ENCODE measurements at regions not wholly inside any gene's neighbourhood (a gene's known extent, or its start where the extent isn't known, plus 50 kb on each side); places are given as distances from the start of the nearest gene placed in this dataset.

DNA sequence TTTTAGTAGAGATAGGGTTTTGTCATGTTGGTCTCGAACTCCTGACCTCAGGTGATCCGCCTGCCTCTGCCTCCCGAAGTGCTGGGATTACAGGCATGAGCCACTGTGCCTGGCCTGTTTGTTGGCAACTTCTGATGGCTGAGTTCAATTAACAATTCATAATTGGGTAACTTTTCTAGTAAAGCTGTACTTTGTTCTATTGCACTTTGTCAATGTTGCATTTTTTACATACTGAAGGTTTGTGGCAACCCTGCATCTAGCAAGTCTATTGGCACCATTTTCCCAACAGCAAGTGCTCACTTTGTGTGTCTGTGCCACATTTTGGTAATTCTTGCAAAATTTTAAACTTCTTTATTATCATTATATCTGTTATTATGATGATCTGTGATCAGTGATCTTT, 64.5 kb upstream of the USP24 start:
- no peak for DNase-seq (ENCODE audit: extremely low spot score, unreplicated experiment)
- no peaks in the 10 kb centered on the region for H3K27me3 Mint-ChIP-seq
- no peak overlapping the region for H3K4me3 Mint-ChIP-seq
- H3K9me3 Mint-ChIP-seq = no peaks in the 10 kb centered on the region
- TF ChIP-seq, protein P1, sequence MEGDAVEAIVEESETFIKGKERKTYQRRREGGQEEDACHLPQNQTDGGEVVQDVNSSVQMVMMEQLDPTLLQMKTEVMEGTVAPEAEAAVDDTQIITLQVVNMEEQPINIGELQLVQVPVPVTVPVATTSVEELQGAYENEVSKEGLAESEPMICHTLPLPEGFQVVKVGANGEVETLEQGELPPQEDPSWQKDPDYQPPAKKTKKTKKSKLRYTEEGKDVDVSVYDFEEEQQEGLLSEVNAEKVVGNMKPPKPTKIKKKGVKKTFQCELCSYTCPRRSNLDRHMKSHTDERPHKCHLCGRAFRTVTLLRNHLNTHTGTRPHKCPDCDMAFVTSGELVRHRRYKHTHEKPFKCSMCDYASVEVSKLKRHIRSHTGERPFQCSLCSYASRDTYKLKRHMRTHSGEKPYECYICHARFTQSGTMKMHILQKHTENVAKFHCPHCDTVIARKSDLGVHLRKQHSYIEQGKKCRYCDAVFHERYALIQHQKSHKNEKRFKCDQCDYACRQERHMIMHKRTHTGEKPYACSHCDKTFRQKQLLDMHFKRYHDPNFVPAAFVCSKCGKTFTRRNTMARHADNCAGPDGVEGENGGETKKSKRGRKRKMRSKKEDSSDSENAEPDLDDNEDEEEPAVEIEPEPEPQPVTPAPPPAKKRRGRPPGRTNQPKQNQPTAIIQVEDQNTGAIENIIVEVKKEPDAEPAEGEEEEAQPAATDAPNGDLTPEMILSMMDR (conservative IDR thresholded peaks at IDR 0.05) = no peak
- peaks cover 18% of the 10 kb centered on the region for H3K4me1 Mint-ChIP-seq (ENCODE audit: unreplicated experiment)
- no peak overlapping the region for H3K27ac Mint-ChIP-seq
- H3K36me3 Mint-ChIP-seq = no peaks in the 10 kb centered on the region

DNA sequence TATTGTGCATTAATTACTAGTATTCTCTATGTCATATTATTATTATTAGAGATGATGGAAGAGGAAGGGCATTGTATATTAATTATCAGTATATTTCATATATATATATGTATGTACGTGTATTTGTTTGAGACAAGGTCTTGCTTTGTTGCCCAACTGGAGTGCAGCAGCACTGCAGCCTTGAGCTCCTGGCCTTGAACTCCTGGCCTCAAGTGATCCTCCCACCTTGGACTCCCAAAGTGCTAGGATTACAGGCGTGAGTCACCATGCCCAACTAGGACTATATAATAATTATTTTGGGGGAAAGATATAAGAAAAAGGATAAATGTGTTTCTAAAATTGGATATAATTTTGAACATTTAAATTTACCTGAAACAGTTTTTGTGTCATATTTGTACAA, 63.2 kb upstream of the USP24 start:
- H3K4me3 Mint-ChIP-seq = no peak overlapping the region
- no peak overlapping the region for H3K27ac Mint-ChIP-seq
- H3K27me3 Mint-ChIP-seq = no peaks in the 10 kb centered on the region
- no peak for DNase-seq (ENCODE audit: extremely low spot score, unreplicated experiment)
- H3K9me3 Mint-ChIP-seq = no peaks in the 10 kb centered on the region
- H3K36me3 Mint-ChIP-seq = no peaks in the 10 kb centered on the region
- peaks cover 18% of the 10 kb centered on the region for H3K4me1 Mint-ChIP-seq (ENCODE audit: unreplicated experiment)
- TF ChIP-seq, protein P1 (conservative IDR thresholded peaks at IDR 0.05) = no peak

DNA sequence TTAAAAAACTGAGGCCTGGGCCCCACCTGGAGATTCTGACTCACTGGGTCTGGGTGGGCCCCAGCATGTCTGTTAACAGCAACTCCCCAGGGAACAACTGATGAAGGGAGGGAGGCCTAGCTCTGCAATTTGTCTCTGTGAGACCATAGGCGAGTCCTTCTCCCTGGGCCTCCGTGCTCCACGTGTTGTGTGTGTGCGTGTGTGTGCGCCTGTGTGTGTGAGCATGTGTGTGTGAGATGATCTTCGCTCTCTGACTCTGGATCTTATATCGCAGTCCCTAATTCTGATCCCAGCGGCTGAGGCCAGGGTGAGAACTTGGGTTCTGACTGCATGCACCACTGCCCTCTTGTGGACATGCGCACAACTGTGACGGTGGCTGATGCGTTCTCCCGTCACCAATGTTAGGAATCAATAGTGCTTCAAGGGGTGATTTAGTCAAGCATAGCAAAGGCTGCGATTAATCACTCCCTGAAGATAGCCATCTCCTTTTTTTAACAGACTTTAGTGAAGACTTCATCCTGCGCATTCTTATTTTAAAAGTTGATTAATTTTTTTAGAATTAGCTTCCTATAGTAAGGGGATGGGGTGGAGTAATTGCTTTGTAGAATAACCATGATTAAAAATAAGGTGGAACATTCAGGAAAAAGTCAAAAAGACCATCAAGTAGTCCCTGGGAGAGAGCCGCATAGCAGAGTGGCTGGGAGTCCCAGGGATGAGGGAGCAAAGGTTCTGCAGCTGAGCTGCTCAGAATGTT, 62.4 kb upstream of the USP24 start:
- H3K4me3 Mint-ChIP-seq = peak overlapping the region; percentile 5
- no peaks in the 10 kb centered on the region for H3K27me3 Mint-ChIP-seq
- DNase-seq (ENCODE audit: extremely low spot score, unreplicated experiment) = peak; percentile 76
- no peaks in the 10 kb centered on the region for H3K9me3 Mint-ChIP-seq
- no peak overlapping the region for H3K27ac Mint-ChIP-seq
- TF ChIP-seq, protein P1 (conservative IDR thresholded peaks at IDR 0.05) = peak; percentile 86
- H3K4me1 Mint-ChIP-seq (ENCODE audit: unreplicated experiment) = peaks cover 18% of the 10 kb centered on the region
- H3K36me3 Mint-ChIP-seq = no peaks in the 10 kb centered on the region

DNA sequence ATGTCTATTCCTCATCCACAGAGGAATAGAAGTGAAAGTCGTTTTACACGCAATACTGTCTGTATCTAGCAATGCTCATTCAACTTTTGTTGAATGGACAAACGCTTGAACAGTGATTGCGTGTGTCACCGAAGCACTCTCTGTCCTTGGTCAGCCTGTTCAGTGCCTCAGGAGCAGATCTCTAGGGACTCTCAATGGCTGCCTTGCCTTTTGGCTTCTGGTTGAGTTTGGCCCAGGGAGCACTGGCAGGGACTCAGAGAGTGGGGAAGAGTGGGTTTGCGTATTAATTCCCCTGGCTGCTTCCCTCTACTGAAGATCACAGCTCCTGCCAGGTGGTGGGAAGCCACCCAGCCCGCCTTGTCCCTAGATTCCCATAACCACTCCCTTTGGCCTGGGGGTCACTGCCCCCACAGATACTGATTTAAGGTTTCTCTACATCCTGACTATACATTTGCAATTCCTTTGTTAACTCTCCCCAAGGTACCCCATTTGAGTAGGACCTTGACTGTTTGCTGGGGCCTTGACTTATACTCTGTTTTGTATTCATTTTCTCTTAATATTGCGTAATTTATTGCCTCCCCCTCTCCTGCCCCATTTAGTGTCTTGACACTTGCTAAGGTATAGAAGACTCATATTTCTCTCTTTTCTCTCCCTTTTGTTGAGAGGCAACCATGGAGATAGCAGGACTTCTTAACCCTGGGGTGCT, 61.7 kb upstream of the USP24 start:
- DNase-seq (ENCODE audit: extremely low spot score, unreplicated experiment) = no peak
- Mint-ChIP-seq H3K4me1 (ENCODE audit: unreplicated experiment) (peaks cover 18% of the 10 kb centered on the region), H3K36me3 (no peaks in the 10 kb centered on the region), H3K27ac (no peak overlapping the region), H3K9me3 (no peaks in the 10 kb centered on the region), H3K27me3 (no peaks in the 10 kb centered on the region), H3K4me3 (no peak overlapping the region)
- TF ChIP-seq, protein P1 (conservative IDR thresholded peaks at IDR 0.05) = no peak

DNA sequence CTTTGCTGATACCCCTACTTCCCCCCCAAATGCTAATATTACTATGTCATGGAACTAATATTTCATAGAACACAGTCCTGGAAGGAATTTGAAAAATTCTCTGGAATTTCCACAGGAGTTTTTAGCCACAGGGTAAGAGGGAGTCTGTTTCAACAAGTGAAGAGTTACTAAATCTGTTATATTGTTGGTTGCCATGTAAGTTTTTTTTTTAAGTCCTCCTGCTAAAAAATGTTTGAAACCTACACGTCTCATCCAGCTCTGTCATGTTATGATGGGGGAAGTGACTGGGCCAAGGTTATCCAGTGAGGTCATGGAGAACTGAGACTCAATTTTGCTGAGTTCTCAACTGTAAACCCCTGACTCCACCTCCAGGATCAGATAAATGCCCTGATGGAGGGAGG, 60.8 kb upstream of the USP24 start:
- peaks cover 13% of the 10 kb centered on the region for H3K4me1 Mint-ChIP-seq (ENCODE audit: unreplicated experiment)
- DNase-seq (ENCODE audit: extremely low spot score, unreplicated experiment) = no peak
- no peak overlapping the region for H3K4me3 Mint-ChIP-seq
- H3K9me3 Mint-ChIP-seq = no peaks in the 10 kb centered on the region
- no peak overlapping the region for H3K27ac Mint-ChIP-seq
- no peaks in the 10 kb centered on the region for H3K36me3 Mint-ChIP-seq
- TF ChIP-seq, protein P1 (conservative IDR thresholded peaks at IDR 0.05) = no peak
- H3K27me3 Mint-ChIP-seq = no peaks in the 10 kb centered on the region
